ENCODE measurements at regions not wholly inside any gene's neighbourhood (a gene's known extent, or its start where the extent isn't known, plus 50 kb on each side); places are given as distances from the start of the nearest gene placed in this dataset.
"Not testable (repeated sequence)": the region's sequence is repeated elsewhere in the genome, so short reads cannot be mapped to it uniquely, and the experiment has no call there.

GRCh38 chr2:16039055-16039454, 98.7 kb downstream of the MYCN start:
- DNase-seq: no peak

GRCh38 chr2:16038621-16039020, 98.3 kb downstream of the MYCN start:
- no peak for DNase-seq

- DNase-seq: no peak
These were observed 97.6 kb downstream of the MYCN start for GRCh38 chr2:16037808-16038457.

- no peak for DNase-seq
These were observed 96.6 kb downstream of the MYCN start for GRCh38 chr2:16036951-16037350.

GRCh38 chr2:16035747-16036745, 95.7 kb downstream of the MYCN start:
- no peak for DNase-seq

GRCh38 chr2:16034975-16035746, 94.8 kb downstream of the MYCN start:
- no peak for DNase-seq

- no peak for DNase-seq
These were observed 94.0 kb downstream of the MYCN start for GRCh38 chr2:16034151-16034974.

- no peak for DNase-seq
These were observed 92.6 kb downstream of the MYCN start for GRCh38 chr2:16033032-16033293.

- DNase-seq: no peak
These were observed 92.1 kb downstream of the MYCN start for GRCh38 chr2:16032282-16033031.

- no peak for DNase-seq
These were observed 91.5 kb downstream of the MYCN start for GRCh38 chr2:16031848-16032159.

GRCh38 chr2:16031058-16031847, 90.9 kb downstream of the MYCN start:
- no peak for DNase-seq

- no peak for DNase-seq
These were observed 90.1 kb downstream of the MYCN start for GRCh38 chr2:16030206-16031057.

GRCh38 chr2:16028644-16029043, 88.3 kb downstream of the MYCN start:
- DNase-seq: no peak

GRCh38 chr2:16026816-16027501, 86.6 kb downstream of the MYCN start:
- DNase-seq: no peak

GRCh38 chr2:16025876-16026640, 85.7 kb downstream of the MYCN start:
- no peak for DNase-seq

- no peak for DNase-seq
These were observed 85.0 kb downstream of the MYCN start for GRCh38 chr2:16025211-16025875.

- DNase-seq: not testable (repeated sequence)
These were observed 84.3 kb downstream of the MYCN start for GRCh38 chr2:16024628-16025027.
